IMR-90 (cell line): ENCODE measurements at regions not wholly inside any gene's neighbourhood (a gene's known extent, or its start where the extent isn't known, plus 50 kb on each side); places are given as distances from the start of the nearest gene placed in this dataset.

Experiments used
- ATAC-seq: fragments of 200-7000 bp; cut with Tn5 transposase; 2 replicates; pipeline ENCODE4 v1.9.1; 2020; ENCODE audit warnings: low read depth, mild to moderate bottlenecking, moderate library complexity
- BruUV-seq: library from RNA; stranded (reverse); fragments of 400-500 nt; replicated peaks from 2 replicates; lab custom pipeline; 2021; lab: Mats Ljungman, UMichigan
- CTCF ChIA-PET: fragments of 300-600 bp; formaldehyde crosslinking; extraction: SDS; loops from one replicate; lab custom pipeline; 2021; ENCODE audit warnings: antibody characterized with exemption; lab: Yijun Ruan, JAX
- POLR2A ChIA-PET: fragments of 300-600 bp; sonication (Branson Sonifier 250); formaldehyde crosslinking; loops from one replicate; lab custom pipeline; 2022; ENCODE audit warnings: antibody characterized with exemption; ENCODE audit not compliant: unreplicated experiment; lab: Charles Lee
- DNase-seq: peaks from one replicate; pipeline ENCODE4 v3.0.0; 2013
- H2AFZ ChIP-seq: replicated peaks from 2 replicates; pipeline ENCODE3; 2013; ENCODE audit warnings: low read length, mild to moderate bottlenecking; ENCODE audit not compliant: poor library complexity
- H2AK5ac ChIP-seq: 2 replicates; pipeline ENCODE4 v1.6.1; 2013; ENCODE audit warnings: low read depth, low read length, inconsistent platforms
- H2AK9ac ChIP-seq: replicated peaks from 2 replicates; pipeline ENCODE3; 2013; ENCODE audit warnings: mild to moderate bottlenecking, low read depth, low read length, moderate library complexity; ENCODE audit not compliant: poor library complexity
- H2BK120ac ChIP-seq: 2 replicates; pipeline ENCODE4 v1.6.1; 2013; ENCODE audit warnings: low read depth, low read length, inconsistent platforms
- H2BK15ac ChIP-seq: 3 replicates; pipeline ENCODE4 v1.6.1; 2013; ENCODE audit warnings: low read depth, low read length, inconsistent platforms
- H2BK20ac ChIP-seq: 2 replicates; pipeline ENCODE4 v1.6.1; 2013; ENCODE audit warnings: low read depth, mild to moderate bottlenecking, inconsistent platforms, low read length, moderate library complexity
- H2BK5ac ChIP-seq: 2 replicates; pipeline ENCODE4 v1.6.1; 2013; ENCODE audit warnings: mild to moderate bottlenecking, low read depth, low read length, inconsistent platforms; ENCODE audit not compliant: poor library complexity, severe bottlenecking
- H3K14ac ChIP-seq: replicated peaks from 2 replicates; pipeline ENCODE4 v1.6.1; 2013; ENCODE audit warnings: low read depth, low read length, inconsistent platforms
- H3K18ac ChIP-seq: 2 replicates; pipeline ENCODE4 v1.6.1; 2013; ENCODE audit warnings: low read depth, low read length, control low read depth
- H3K23ac ChIP-seq: 2 replicates; pipeline ENCODE4 v1.6.1; 2013; ENCODE audit warnings: low read depth, low read length, inconsistent platforms
- H3K27ac ChIP-seq: 2 replicates; pipeline ENCODE4 v1.5.1; 2013; ENCODE audit warnings: mild to moderate bottlenecking, control low read depth, low read length; ENCODE audit not compliant: insufficient read depth
- H3K27me3 ChIP-seq: 2 replicates; pipeline ENCODE4 v1.6.1; 2013; ENCODE audit warnings: low read length; ENCODE audit not compliant: control insufficient read depth, insufficient read depth
- H3K36me3 ChIP-seq: 2 replicates; pipeline ENCODE4 v1.6.1; 2013; ENCODE audit warnings: low read length, mixed read lengths; ENCODE audit not compliant: control insufficient read depth, insufficient read depth
- H3K4ac ChIP-seq: 2 replicates; pipeline ENCODE4 v1.6.1; 2013; ENCODE audit warnings: low read depth, low read length, inconsistent platforms
- H3K4me1 ChIP-seq: 2 replicates; pipeline ENCODE4 v1.6.1; 2013; ENCODE audit warnings: low read length, mixed read lengths; ENCODE audit not compliant: control insufficient read depth, insufficient read depth
- H3K4me2 ChIP-seq: 2 replicates; pipeline ENCODE4 v1.6.1; 2013; ENCODE audit warnings: low read depth, mild to moderate bottlenecking, control low read depth, low read length, moderate library complexity
- H3K4me3 ChIP-seq: 2 replicates; pipeline ENCODE4 v1.5.1; 2013; ENCODE audit warnings: low read depth, mild to moderate bottlenecking, control low read depth, low read length, moderate library complexity; ENCODE audit not compliant: insufficient read depth
- H3K56ac ChIP-seq: 2 replicates; pipeline ENCODE4 v1.6.1; 2013; ENCODE audit warnings: low read length, inconsistent platforms; ENCODE audit not compliant: insufficient read depth; ENCODE audit errors: extremely low read depth
- H3K79me1 ChIP-seq, 2 experiments: 2 replicates each; pipeline ENCODE4 v1.6.1; 2013; ENCODE audit warnings: low read length in 2 of 2, inconsistent platforms in 1 of 2, low read depth in 1 of 2
- H3K9ac ChIP-seq: 2 replicates; pipeline ENCODE4 v1.6.1; 2013; ENCODE audit warnings: low read depth, low read length, control low read depth
- H3K9me1 ChIP-seq: 2 replicates; pipeline ENCODE4 v1.6.1; 2013; ENCODE audit warnings: low read length, inconsistent platforms; ENCODE audit not compliant: insufficient read depth
- H3K9me3 ChIP-seq: 2 replicates; pipeline ENCODE4 v1.6.1; 2013; ENCODE audit warnings: low read length; ENCODE audit not compliant: control insufficient read depth, insufficient read depth
- H4K20me1 ChIP-seq: 2 replicates; pipeline ENCODE4 v1.6.1; 2013; ENCODE audit warnings: low read length, inconsistent platforms; ENCODE audit not compliant: insufficient read depth
- H4K5ac ChIP-seq: 2 replicates; pipeline ENCODE4 v1.6.1; 2013; ENCODE audit warnings: mild to moderate bottlenecking, low read depth, low read length, control low read depth
- H4K8ac ChIP-seq, 2 experiments: 2 replicates each; pipeline ENCODE4 v1.6.1; 2013; ENCODE audit warnings: low read depth in 2 of 2, low read length in 2 of 2, control low read depth in 1 of 2, inconsistent platforms in 1 of 2
- H4K91ac ChIP-seq: 2 replicates; pipeline ENCODE4 v1.6.1; 2013; ENCODE audit warnings: low read depth, low read length, inconsistent platforms; ENCODE audit not compliant: insufficient read depth
- BHLHE40 ChIP-seq: fragments of 150-350 bp; IDR thresholded peaks from 2 replicates; pipeline ENCODE4 v1.6.1; 2016; ENCODE audit warnings: mild to moderate bottlenecking, low read depth, low read length
- CEBPB ChIP-seq: IDR thresholded peaks from 2 replicates; pipeline ENCODE4 v1.6.1; 2012; ENCODE audit warnings: low read depth, low read length, improper control_type of control experiment
- CHD1 ChIP-seq: IDR thresholded peaks from 2 replicates; pipeline ENCODE4 v1.6.1; 2012; ENCODE audit warnings: low read depth, low read length, improper control_type of control experiment
- CTCF ChIP-seq: conservative IDR thresholded peaks from 2 replicates; pipeline ENCODE4 v1.5.1; 2012; ENCODE audit warnings: mild to moderate bottlenecking, low read depth, low read length, improper control_type of control experiment
- ELK1 ChIP-seq: fragments of 150-350 bp; IDR thresholded peaks from 2 replicates; pipeline ENCODE4 v1.6.1; 2016; ENCODE audit warnings: low read depth, mild to moderate bottlenecking, low read length, moderate library complexity, borderline replicate concordance
- FOS ChIP-seq: fragments of 150-350 bp; IDR thresholded peaks from 2 replicates; pipeline ENCODE4 v1.6.1; 2016; ENCODE audit warnings: low read depth, low read length
- MAFK ChIP-seq: IDR thresholded peaks from 2 replicates; pipeline ENCODE4 v1.6.1; 2012; ENCODE audit warnings: low read depth, low read length, improper control_type of control experiment
- MAZ ChIP-seq: IDR thresholded peaks from 2 replicates; pipeline ENCODE4 v1.6.1; 2012; ENCODE audit warnings: low read depth, mild to moderate bottlenecking, low read length, improper control_type of control experiment, moderate library complexity, borderline replicate concordance
- MXI1 ChIP-seq: IDR thresholded peaks from 2 replicates; pipeline ENCODE4 v1.6.1; 2012; ENCODE audit warnings: low read depth, mild to moderate bottlenecking, low read length, moderate library complexity, borderline replicate concordance
- NFE2L2 ChIP-seq: fragments of 150-350 bp; IDR thresholded peaks from 2 replicates; pipeline ENCODE4 v1.6.1; 2016; ENCODE audit warnings: low read depth, mild to moderate bottlenecking, low read length
- POLR2A ChIP-seq: IDR thresholded peaks from 2 replicates; pipeline ENCODE4 v1.6.1; 2012; ENCODE audit warnings: mild to moderate bottlenecking, low read depth, low read length
- RAD21 ChIP-seq: IDR thresholded peaks from 2 replicates; pipeline ENCODE4 v1.6.1; 2012; ENCODE audit warnings: low read length, improper control_type of control experiment
- RCOR1 ChIP-seq: IDR thresholded peaks from 2 replicates; pipeline ENCODE4 v1.6.1; 2012; ENCODE audit warnings: mild to moderate bottlenecking, low read length, improper control_type of control experiment; ENCODE audit not compliant: insufficient replicate concordance
- RFX5 ChIP-seq: IDR thresholded peaks from 2 replicates; pipeline ENCODE4 v1.8.0; 2012; ENCODE audit warnings: low read depth, mild to moderate bottlenecking, low read length, moderate library complexity
- SMC3 ChIP-seq: fragments of 150-350 bp; IDR thresholded peaks from 2 replicates; pipeline ENCODE4 v1.6.1; 2016; ENCODE audit warnings: low read depth, mild to moderate bottlenecking, antibody characterized with exemption, low read length, moderate library complexity
- WGBS, 2 experiments: methylation state at CpG; one replicate each; pipeline versions ENCODE4 v1.1.5 to v1.1.7; 2013; ENCODE audit warnings: missing lambda C conversion rate in 2 of 2; ENCODE audit not compliant: insufficient read length in 1 of 2; ENCODE audit errors: extremely low coverage in 2 of 2; 5-methylcytosine and 5-hydroxymethylcytosine counted together
- dilution Hi-C: fragments of 300-500 bp; cut with HindIII; formaldehyde crosslinking; loops from one replicate; pipeline ENCODE4 v1.14.3; 2018; ENCODE audit warnings: low sequenced_read_pairs; ENCODE audit not compliant: unreplicated experiment
- in situ Hi-C: fragments of 300-500 bp; cut with MboI; formaldehyde crosslinking; loops from 3 replicates; pipeline ENCODE4 v1.14.3; 2019; ENCODE audit warnings: low sequenced_read_pairs, inconsistent platforms, mixed read lengths
- intact Hi-C: fragments of 100-400 bp; cut with micrococcal nuclease; formaldehyde crosslinking; loops from 2 replicates; pipeline ENCODE4 v1.10.0; 2022
- TF ChIP-seq, protein P1 (sequence below): fragments of 150-350 bp; IDR thresholded peaks from 2 replicates; pipeline ENCODE4 v1.6.1; 2017; ENCODE audit warnings: mild to moderate bottlenecking, antibody characterized with exemption, low read length, low read depth

- Histone ChIP-seq H2BK120ac (no peak overlapping the region), H3K4ac (no peak overlapping the region), H3K4me2 (no peak overlapping the region), H3K36me3 (no peaks in the 10 kb centered on the region), H3K56ac (no peak overlapping the region), H4K8ac (no peak overlapping the region), H2BK15ac (no peak overlapping the region), H2BK20ac (no peak overlapping the region), H3K79me1 (no peaks in the 10 kb centered on the region), H3K9me1 (no peaks in the 10 kb centered on the region), H2AK9ac (no peak overlapping the region), H3K4me3 (no peak overlapping the region), H3K4me1 (no peaks in the 10 kb centered on the region), H4K20me1 (no peaks in the 10 kb centered on the region), H3K14ac (no peak overlapping the region), H3K23ac (no peak overlapping the region), H2AK5ac (no peak overlapping the region), H4K5ac (no peak overlapping the region), H3K18ac (no peak overlapping the region), H2AFZ (no peak overlapping the region), H2BK5ac (no peak overlapping the region), H3K9me3 (no peaks in the 10 kb centered on the region), H3K27ac (no peak overlapping the region), H3K27me3 (peaks cover 9% of the 10 kb centered on the region), H4K91ac (no peak overlapping the region), H3K9ac (no peak overlapping the region)
- no peak for ATAC-seq
- intact Hi-C loops (loop anchor here (2.0 to 10.0 kb wide), 5 partner anchors 156 to 834 kb away; partner anchors contain the start of gene JMY), dilution Hi-C loops (no loop called here), in situ Hi-C loops (loop anchor here (10.0 kb wide), 1 partner anchor 294 kb away; no protein-coding TSS in a partner anchor)
- BruUV-seq: no TSS peak
- TF ChIP-seq MAZ (no peak), RFX5 (no peak), FOS (no peak), POLR2A (no peak), NFE2L2 (no peak), ELK1 (no peak), CTCF (no peak), RCOR1 (no peak), BHLHE40 (no peak), RAD21 (no peak), MXI1 (no peak), CEBPB (no peak), MAFK (no peak), SMC3 (no peak), CHD1 (no peak)
- TF ChIP-seq, protein P1, sequence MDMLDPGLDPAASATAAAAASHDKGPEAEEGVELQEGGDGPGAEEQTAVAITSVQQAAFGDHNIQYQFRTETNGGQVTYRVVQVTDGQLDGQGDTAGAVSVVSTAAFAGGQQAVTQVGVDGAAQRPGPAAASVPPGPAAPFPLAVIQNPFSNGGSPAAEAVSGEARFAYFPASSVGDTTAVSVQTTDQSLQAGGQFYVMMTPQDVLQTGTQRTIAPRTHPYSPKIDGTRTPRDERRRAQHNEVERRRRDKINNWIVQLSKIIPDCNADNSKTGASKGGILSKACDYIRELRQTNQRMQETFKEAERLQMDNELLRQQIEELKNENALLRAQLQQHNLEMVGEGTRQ: no peak
- ChIA-PET POLR2A (no interaction called here), CTCF (interaction anchor here (0.9 to 1.7 kb wide), 4 partner anchors 225 to 838 kb away, joined by 3 to 5 read pairs (median 4); no protein-coding TSS in a partner anchor)
- no CpG with 5 or more reads among the region's 2 CpGs for WGBS, 2 experiments
- no peak for DNase-seq
These were observed 132.7 kb downstream of the MTX3 start for GRCh38 chr5:79858410-79858723.
